DLD1 (cell line): ENCODE measurements at regions not wholly inside any gene's neighbourhood (a gene's known extent, or its start where the extent isn't known, plus 50 kb on each side); places are given as distances from the start of the nearest gene placed in this dataset.
"Not testable (repeated sequence)": the region's sequence is repeated elsewhere in the genome, so short reads cannot be mapped to it uniquely, and the experiment has no call there.

Experiments
- in situ Hi-C: cut with HindIII; loops from 2 replicates; pipeline ENCODE4 v1.10.0; 2017; ENCODE audit warnings: low sequenced_read_pairs

- in situ Hi-C loops: no loop called here
These were observed 364.8 kb downstream of the RPS6KC1 start for GRCh38 chr1:213415691-213416380.

- in situ Hi-C loops: no loop called here
These were observed 365.6 kb downstream of the RPS6KC1 start for GRCh38 chr1:213416461-213417224.

DNA sequence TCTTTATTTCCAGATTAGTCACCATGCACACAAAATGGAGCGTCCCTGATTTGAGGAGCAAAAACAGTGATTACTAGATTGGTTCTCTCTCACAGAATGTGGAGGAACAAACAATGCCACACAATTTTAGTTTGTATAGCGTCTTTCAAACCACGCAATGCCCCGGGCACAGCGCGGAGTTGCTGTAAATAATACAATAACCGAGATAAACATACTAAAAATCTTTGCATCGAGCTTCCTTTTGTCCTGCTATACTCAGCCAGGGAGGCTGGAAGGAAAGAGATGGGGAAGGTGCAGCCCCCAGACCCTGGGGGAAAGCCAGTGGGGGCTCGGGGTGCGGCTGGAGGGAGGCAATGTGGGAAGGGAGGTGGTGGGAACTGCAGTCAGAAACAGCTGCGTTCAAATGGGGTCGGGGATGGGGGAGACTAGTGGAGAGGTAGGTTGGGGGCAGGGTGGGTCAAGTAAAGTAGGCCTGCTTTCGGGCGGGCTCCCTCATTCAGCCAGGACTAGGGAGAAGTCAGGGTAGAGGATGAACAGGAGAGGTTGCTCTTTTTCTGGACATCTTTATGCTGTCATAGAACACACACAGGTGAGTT, 366.3 kb downstream of the RPS6KC1 start:
- in situ Hi-C loops: no loop called here

- in situ Hi-C loops: no loop called here
These were observed 366.8 kb downstream of the RPS6KC1 start for GRCh38 chr1:213417846-213418245.

DNA sequence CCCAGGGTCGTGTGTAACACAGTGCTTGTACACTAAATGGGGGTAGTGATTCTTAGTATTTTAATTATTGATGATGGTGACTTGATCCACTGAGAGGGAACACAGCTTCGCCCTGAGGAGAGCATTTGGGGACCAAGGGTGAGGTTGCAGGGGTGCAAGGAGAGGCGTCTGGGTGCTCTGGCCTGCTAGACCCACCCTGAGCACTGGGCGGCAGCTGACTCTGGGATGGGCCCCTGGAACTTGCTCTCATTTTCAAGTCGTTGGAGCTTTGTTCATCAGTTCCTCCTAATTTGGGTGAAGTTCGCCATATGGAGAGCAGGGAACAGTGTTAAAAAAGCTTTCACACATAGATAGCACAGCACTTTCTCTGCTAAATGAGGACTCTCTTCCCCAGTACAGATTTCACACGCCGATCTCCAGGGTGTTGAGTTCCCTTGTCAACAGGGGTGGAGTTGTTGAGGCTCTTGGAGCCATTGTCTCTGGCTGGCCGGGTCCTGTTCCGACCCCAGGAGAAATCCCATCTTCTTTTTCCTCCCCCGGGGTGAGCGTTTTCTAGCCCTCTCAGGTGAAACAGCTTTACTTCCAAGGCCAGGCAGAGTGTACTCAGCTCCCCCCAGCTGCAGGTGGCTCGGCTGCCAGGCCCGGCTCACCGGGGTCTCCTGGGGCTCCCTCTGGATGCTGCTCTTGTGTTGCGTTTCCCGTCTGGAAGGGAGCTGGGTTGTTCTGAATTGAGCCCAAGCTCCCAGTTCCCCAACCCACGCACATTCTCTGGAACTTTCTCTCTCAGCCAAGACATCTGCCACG, 367.4 kb downstream of the RPS6KC1 start:
- in situ Hi-C loops: no loop called here

- in situ Hi-C loops: no loop called here
These were observed 368.5 kb downstream of the RPS6KC1 start for GRCh38 chr1:213419401-213420030.

DNA sequence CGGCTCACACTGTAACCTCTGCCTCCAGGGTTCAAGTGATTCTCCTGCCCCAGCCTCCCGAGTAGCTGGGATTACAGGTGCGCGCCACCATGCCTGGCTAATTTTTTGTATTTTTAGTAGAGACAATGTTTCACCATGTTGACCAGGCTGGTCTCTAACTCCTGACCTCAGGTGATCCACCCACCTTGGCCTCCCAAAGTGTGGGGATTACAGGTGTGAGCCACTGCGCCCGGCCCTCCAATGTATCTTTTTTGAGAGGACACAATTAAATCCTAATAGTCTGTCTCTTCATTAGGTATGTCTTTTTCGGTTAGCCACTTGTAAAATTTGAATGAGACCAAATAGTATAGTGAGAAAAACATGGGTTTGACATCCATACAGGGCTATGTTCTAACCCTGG, 370.1 kb downstream of the RPS6KC1 start:
- in situ Hi-C loops: not testable (repeated sequence)

DNA sequence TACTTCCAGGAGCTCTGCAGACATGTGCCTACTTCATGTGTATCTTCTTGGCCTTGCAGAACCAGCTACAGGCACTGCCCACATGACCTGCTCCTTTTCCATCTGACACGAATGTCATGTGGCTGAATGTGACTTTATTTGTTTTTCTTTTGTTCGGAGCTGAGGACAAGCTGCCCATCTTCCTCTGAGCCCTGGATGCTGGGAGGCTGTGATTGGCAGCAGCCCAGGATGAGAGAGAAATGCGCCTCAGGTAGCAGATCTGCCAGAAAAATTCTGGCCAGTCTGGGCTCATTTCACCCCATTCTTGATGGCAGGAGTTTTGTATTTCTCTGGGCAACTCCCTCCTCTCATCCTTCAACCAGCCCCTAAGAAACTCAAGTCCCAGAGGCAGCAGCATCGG, 372.0 kb downstream of the RPS6KC1 start:
- in situ Hi-C loops: no loop called here

GRCh38 chr1:213423605-213424004, 372.6 kb downstream of the RPS6KC1 start:
- in situ Hi-C loops: no loop called here

- in situ Hi-C loops: no loop called here
These were observed 374.5 kb downstream of the RPS6KC1 start for GRCh38 chr1:213425376-213426030.

- in situ Hi-C loops: no loop called here
These were observed 378.6 kb downstream of the RPS6KC1 start for GRCh38 chr1:213429642-213430041.

- in situ Hi-C loops: no loop called here
These were observed 384.7 kb downstream of the RPS6KC1 start for GRCh38 chr1:213435715-213436114.

DNA sequence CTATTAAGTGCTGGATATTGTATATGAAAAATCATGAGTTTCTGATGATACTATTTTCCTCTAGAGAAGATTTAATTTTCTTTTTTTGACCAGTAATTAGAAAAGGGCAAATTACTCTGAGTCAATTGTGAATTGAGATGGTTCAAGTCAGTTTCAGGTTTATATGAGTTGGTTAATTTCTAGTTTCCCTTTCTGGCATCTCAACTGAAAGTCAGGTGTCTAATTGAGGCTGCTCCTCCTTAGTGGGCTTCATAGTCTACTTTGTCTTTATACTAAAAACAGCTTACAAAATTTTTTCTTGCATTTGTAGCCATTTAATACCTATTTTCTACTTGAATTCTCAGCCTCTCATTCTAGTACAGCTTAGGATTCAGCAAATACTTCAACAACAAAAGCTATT, 387.3 kb downstream of the RPS6KC1 start:
- in situ Hi-C loops: no loop called here

- in situ Hi-C loops: no loop called here
These were observed 388.7 kb downstream of the RPS6KC1 start for GRCh38 chr1:213439703-213440102.

GRCh38 chr1:213440766-213441165, 389.7 kb downstream of the RPS6KC1 start:
- in situ Hi-C loops: no loop called here

DNA sequence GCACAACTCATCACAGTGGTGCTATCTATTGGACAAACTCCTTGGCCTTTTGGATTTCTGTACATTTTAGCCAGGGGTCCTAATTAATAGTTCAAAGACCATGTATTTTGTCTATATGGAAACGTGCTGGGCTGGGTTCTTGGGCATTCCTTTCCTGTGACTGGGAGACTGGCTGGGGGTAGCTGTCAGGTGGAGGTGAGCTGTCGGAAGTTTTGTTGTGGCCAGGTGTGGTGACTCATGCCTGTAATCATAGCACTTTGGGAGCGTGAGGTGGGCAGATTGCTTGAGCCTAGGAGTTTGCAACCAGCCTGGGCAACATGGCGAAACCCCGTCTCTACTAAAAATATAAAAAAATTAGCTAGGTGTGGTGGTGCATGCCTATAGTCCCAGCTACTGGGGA, 392.4 kb downstream of the RPS6KC1 start:
- in situ Hi-C loops: no loop called here

GRCh38 chr1:213444224-213444623, 393.2 kb downstream of the RPS6KC1 start:
- in situ Hi-C loops: no loop called here

GRCh38 chr1:213446496-213446895, 395.5 kb downstream of the RPS6KC1 start:
- in situ Hi-C loops: no loop called here

DNA sequence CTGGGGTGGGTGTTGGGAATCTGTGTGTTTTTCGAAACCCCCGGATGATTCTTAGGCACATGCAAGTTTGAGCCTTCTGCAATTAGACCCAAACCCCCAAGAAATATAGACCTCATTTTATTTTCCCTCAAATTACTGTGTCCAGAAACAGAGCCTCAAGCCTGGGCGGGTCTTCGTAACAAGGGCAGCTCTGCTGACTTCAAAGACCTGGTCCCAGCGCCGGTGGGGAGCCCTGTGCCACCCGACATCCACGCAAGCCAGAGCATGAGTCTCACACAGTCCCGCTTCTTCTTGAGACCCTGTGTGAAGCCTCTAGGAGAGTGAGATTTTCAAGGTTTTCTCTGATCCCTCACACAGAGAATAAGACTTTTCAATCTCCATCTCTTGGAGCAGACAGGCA, 397.3 kb downstream of the RPS6KC1 start:
- in situ Hi-C loops: no loop called here

GRCh38 chr1:213448776-213449175, 397.7 kb downstream of the RPS6KC1 start:
- in situ Hi-C loops: no loop called here
